ENCODE measurements at regions not wholly inside any gene's neighbourhood (a gene's known extent, or its start where the extent isn't known, plus 50 kb on each side); places are given as distances from the start of the nearest gene placed in this dataset.

DNA sequence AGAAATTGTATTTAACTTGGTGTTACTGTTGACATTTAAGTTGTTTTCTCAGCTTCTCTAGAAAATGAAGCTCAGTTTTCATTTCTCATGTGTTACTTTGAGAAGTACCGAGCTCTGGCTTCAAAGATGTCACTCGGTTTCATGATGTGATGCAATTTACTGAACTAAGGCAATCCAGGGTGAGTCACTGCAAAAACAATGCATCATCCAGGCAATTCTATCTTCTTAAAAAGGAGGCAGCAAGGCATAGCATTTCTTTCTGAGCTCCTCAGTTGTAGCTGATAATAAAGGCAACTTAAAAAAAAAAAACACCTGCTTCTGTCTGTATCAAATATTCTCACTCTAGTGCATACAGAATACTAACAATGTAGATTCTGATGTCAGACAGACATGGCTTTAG is 91.1 kb upstream of the KCNA4 start:
- dilution Hi-C loops (cut with HindIII; ENCODE audit: low sequenced_read_pairs, unreplicated experiment) (no loop called here), intact Hi-C loops (cut with micrococcal nuclease) (no loop called here), in situ Hi-C loops (cut with MboI; ENCODE audit: low sequenced_read_pairs) (no loop called here)
- WGBS, 2 experiments (ENCODE audit: extremely low coverage in 2 of 2, insufficient read length in 1 of 2): no CpG with 5 or more reads among the region's 2 CpGs
- no peaks in the 10 kb centered on the region for H4K20me1 ChIP-seq (ENCODE audit: insufficient read depth, low read length)
- H3K79me1 ChIP-seq (ENCODE audit: low read depth in 1 of 2, low read length in 2 of 2): no peaks in the 10 kb centered on the region
- H3K4ac ChIP-seq (ENCODE audit: low read depth, low read length): no peak overlapping the region
- H2BK120ac ChIP-seq (ENCODE audit: low read depth, low read length): no peak overlapping the region
- H3K4me3 ChIP-seq (ENCODE audit: insufficient read depth, low read depth, low read length): no peak overlapping the region
- H2BK15ac ChIP-seq (ENCODE audit: low read depth, low read length): no peak overlapping the region
- no peak overlapping the region for H3K9ac ChIP-seq (ENCODE audit: low read depth, low read length)
- no peak overlapping the region for H4K5ac ChIP-seq (ENCODE audit: low read depth, low read length)
- no peak overlapping the region for H2BK20ac ChIP-seq (ENCODE audit: low read depth, low read length)
- no peak overlapping the region for H2AFZ ChIP-seq (replicated peaks; ENCODE audit: low read length, poor library complexity)
- ChIA-PET CTCF (interaction anchor here (0.5 kb wide), 1 partner anchor 691 kb away, joined by 3 read pairs; no protein-coding TSS in a partner anchor), POLR2A (ENCODE audit: unreplicated experiment) (no interaction called here)
- TF ChIP-seq, protein P1, sequence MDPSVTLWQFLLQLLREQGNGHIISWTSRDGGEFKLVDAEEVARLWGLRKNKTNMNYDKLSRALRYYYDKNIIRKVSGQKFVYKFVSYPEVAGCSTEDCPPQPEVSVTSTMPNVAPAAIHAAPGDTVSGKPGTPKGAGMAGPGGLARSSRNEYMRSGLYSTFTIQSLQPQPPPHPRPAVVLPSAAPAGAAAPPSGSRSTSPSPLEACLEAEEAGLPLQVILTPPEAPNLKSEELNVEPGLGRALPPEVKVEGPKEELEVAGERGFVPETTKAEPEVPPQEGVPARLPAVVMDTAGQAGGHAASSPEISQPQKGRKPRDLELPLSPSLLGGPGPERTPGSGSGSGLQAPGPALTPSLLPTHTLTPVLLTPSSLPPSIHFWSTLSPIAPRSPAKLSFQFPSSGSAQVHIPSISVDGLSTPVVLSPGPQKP (IDR thresholded peaks at IDR 0.05; ENCODE audit: borderline replicate concordance, low read depth, low read length): no peak
- TF ChIP-seq FOS (IDR thresholded peaks at IDR 0.05; ENCODE audit: low read depth, low read length) (peak; percentile 41; the same call in 1 of the 2 replicates), CEBPB (IDR thresholded peaks at IDR 0.05; ENCODE audit: low read depth, low read length) (peak; percentile 92)
- no peak overlapping the region for H4K8ac ChIP-seq (ENCODE audit: low read depth in 2 of 2, low read length in 2 of 2)
- H3K9me3 ChIP-seq (ENCODE audit: control insufficient read depth, insufficient read depth, low read length): 0 out of 2 replicates have a peak, but pooled peaks cover 1% of the 10 kb centered on the region
- no peak overlapping the region for H3K18ac ChIP-seq (ENCODE audit: low read depth, low read length)
- no peak overlapping the region for H2AK5ac ChIP-seq (ENCODE audit: low read depth, low read length)
- H3K4me1 ChIP-seq (ENCODE audit: control insufficient read depth, insufficient read depth, low read length): no peaks in the 10 kb centered on the region
- no peaks in the 10 kb centered on the region for H3K36me3 ChIP-seq (ENCODE audit: control insufficient read depth, insufficient read depth, low read length)
- no peak overlapping the region for H3K56ac ChIP-seq (ENCODE audit: extremely low read depth, insufficient read depth, low read length)
- H3K14ac ChIP-seq (replicated peaks; ENCODE audit: low read depth, low read length): no peak overlapping the region
- DNase-seq: peak; percentile 62
- H3K27me3 ChIP-seq (ENCODE audit: control insufficient read depth, insufficient read depth, low read length): no peaks in the 10 kb centered on the region
- no peak overlapping the region for H2BK5ac ChIP-seq (ENCODE audit: low read depth, low read length, poor library complexity, severe bottlenecking)
- no peak overlapping the region for H3K23ac ChIP-seq (ENCODE audit: low read depth, low read length)
- no TSS peak for BruUV-seq (replicated peaks)
- no peak overlapping the region for H3K27ac ChIP-seq (ENCODE audit: insufficient read depth, low read length)
- H2AK9ac ChIP-seq (replicated peaks; ENCODE audit: low read depth, low read length, poor library complexity): no peak overlapping the region
- no peak overlapping the region for H3K4me2 ChIP-seq (ENCODE audit: low read depth, low read length)
- H4K91ac ChIP-seq (ENCODE audit: insufficient read depth, low read depth, low read length): no peak overlapping the region
- ATAC-seq (ENCODE audit: low read depth): no peak
- H3K9me1 ChIP-seq (ENCODE audit: insufficient read depth, low read length): no peaks in the 10 kb centered on the region

Data from IMR-90 (cell line).